Smooth muscle cell (in vitro differentiated cells): ENCODE measurements at regions not wholly inside any gene's neighbourhood (a gene's known extent, or its start where the extent isn't known, plus 50 kb on each side); places are given as distances from the start of the nearest gene placed in this dataset.
A peak's percentile ranks its signal among the peaks of the same experiment; 100 is the strongest.

ENCODE experiments used
- DNase-seq: peaks from one replicate; lab custom pipeline; 2025; ENCODE audit not compliant: unreplicated experiment; lab: John Stamatoyannopoulos, UW
- H2AFZ ChIP-seq: fragments of 200-600 bp; sonication (generic); 2 replicates; pipeline ENCODE4 v1.6.0; 2016; ENCODE audit warnings: antibody characterized with exemption, low read depth, mild to moderate bottlenecking
- H3F3A ChIP-seq: fragments of 200-600 bp; sonication (generic); 2 replicates; pipeline ENCODE4 v1.6.0; 2017; ENCODE audit warnings: antibody characterized with exemption, low read depth
- H3K27ac ChIP-seq: fragments of 200-600 bp; sonication (generic); 2 replicates; pipeline ENCODE4 v1.5.1; 2016; ENCODE audit warnings: low read depth, mild to moderate bottlenecking
- H3K27me3 ChIP-seq: fragments of 200-600 bp; sonication (generic); 2 replicates; pipeline ENCODE4 v1.6.1; 2016; ENCODE audit warnings: low read depth, mild to moderate bottlenecking
- H3K36me3 ChIP-seq: fragments of 200-600 bp; sonication (generic); 2 replicates; pipeline ENCODE4 v1.5.1; 2016; ENCODE audit warnings: low read depth
- H3K4me1 ChIP-seq: fragments of 200-600 bp; sonication (generic); 2 replicates; pipeline ENCODE4 v1.5.1; 2016; ENCODE audit warnings: low read depth
- H3K4me2 ChIP-seq: fragments of 200-600 bp; sonication (generic); 2 replicates; pipeline ENCODE4 v1.6.0; 2016; ENCODE audit warnings: mild to moderate bottlenecking
- H3K4me3 ChIP-seq: fragments of 200-600 bp; sonication (generic); 2 replicates; pipeline ENCODE4 v1.5.1; 2016; ENCODE audit warnings: mild to moderate bottlenecking
- H3K79me2 ChIP-seq: fragments of 200-600 bp; sonication (generic); 2 replicates; pipeline ENCODE4 v1.6.0; 2016; ENCODE audit warnings: low read depth, mild to moderate bottlenecking
- H3K9ac ChIP-seq: fragments of 200-600 bp; sonication (generic); 2 replicates; pipeline ENCODE4 v1.6.0; 2016; ENCODE audit warnings: low read depth
- H3K9me3 ChIP-seq: fragments of 200-600 bp; sonication (generic); replicated peaks from 2 replicates; pipeline ENCODE4 v1.5.1; 2016; ENCODE audit warnings: low read depth
- H4K20me1 ChIP-seq: fragments of 200-600 bp; sonication (generic); 2 replicates; pipeline ENCODE4 v1.6.0; 2016; ENCODE audit warnings: low read depth
- WGBS: methylation state at CpG from one replicate; pipeline ENCODE4 v1.1.7; 2016; ENCODE audit warnings: low lambda C conversion rate; 5-methylcytosine and 5-hydroxymethylcytosine counted together
- TF ChIP-seq, protein P1 (sequence below): fragments of 200-600 bp; sonication (generic); IDR thresholded peaks from 2 replicates; pipeline ENCODE4 v1.5.1; 2017; ENCODE audit warnings: borderline replicate concordance, mild to moderate bottlenecking, antibody characterized with exemption; ENCODE audit not compliant: insufficient read depth, poor library complexity, severe bottlenecking

DNA sequence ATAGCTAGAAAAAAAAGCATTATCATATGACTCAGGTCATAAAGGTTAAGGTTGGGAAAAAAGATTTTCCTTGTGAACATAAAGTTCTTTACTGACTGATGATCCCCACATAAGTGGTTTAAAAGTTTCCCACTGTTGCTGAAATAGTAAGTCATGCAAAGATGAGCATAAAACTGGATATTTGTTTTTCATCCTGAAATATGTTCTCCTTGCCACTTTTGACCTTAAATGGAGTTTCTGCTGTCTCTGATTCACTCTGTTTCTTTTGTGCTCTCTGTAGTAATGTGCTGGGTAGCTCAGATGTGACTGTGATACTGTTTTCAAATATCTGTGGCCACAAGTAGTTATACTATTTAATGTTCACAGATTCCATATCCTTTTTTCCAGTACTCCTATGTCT lies 162.5 kb upstream of the GAS1 start:
- no peaks in the 10 kb centered on the region for H3K79me2 ChIP-seq
- H3K4me3 ChIP-seq, result no peak overlapping the region
- no peaks in the 10 kb centered on the region for H3K27me3 ChIP-seq
- H3F3A ChIP-seq, result peaks cover 16% of the 10 kb centered on the region
- H3K9me3 ChIP-seq, result no peaks in the 10 kb centered on the region
- no peaks in the 10 kb centered on the region for H3K36me3 ChIP-seq
- peak overlapping the region; percentile 67 for H3K27ac ChIP-seq
- H3K4me1 ChIP-seq, result peaks cover 13% of the 10 kb centered on the region
- DNase-seq, result no peak
- H3K9ac ChIP-seq, result no peak overlapping the region
- H2AFZ ChIP-seq, result peak overlapping the region; percentile 32
- H4K20me1 ChIP-seq, result no peaks in the 10 kb centered on the region
- TF ChIP-seq, protein P1, sequence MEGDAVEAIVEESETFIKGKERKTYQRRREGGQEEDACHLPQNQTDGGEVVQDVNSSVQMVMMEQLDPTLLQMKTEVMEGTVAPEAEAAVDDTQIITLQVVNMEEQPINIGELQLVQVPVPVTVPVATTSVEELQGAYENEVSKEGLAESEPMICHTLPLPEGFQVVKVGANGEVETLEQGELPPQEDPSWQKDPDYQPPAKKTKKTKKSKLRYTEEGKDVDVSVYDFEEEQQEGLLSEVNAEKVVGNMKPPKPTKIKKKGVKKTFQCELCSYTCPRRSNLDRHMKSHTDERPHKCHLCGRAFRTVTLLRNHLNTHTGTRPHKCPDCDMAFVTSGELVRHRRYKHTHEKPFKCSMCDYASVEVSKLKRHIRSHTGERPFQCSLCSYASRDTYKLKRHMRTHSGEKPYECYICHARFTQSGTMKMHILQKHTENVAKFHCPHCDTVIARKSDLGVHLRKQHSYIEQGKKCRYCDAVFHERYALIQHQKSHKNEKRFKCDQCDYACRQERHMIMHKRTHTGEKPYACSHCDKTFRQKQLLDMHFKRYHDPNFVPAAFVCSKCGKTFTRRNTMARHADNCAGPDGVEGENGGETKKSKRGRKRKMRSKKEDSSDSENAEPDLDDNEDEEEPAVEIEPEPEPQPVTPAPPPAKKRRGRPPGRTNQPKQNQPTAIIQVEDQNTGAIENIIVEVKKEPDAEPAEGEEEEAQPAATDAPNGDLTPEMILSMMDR, result no peak
- H3K4me2 ChIP-seq, result peak overlapping the region; percentile 70

DNA sequence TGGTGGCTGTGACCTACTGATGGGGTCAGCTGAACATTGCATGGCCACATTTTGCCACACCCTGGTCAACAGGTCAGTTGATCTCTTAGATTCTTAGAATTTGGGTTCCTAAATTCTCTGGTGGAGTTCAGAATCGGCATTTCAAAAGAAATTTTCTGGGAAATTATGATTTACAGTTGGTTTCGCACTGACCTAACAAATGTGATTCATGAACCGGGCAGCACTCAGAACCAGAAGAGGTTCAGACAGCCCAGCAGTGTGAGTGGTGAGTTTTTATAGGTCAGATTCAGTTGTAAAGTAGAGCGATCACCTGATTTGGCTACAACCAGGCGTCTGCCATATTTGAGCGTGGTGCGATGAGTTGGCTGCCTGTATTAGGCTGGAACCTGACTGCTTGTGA lies 163.7 kb upstream of the GAS1 start:
- Histone ChIP-seq H3K79me2 (no peaks in the 10 kb centered on the region), H2AFZ (no peak overlapping the region), H3K9ac (no peak overlapping the region), H4K20me1 (no peaks in the 10 kb centered on the region), H3K4me3 (no peak overlapping the region), H3K4me1 (peaks cover 13% of the 10 kb centered on the region), H3K36me3 (no peaks in the 10 kb centered on the region), H3K4me2 (no peak overlapping the region), H3K9me3 (no peaks in the 10 kb centered on the region), H3K27ac (peak overlapping the region; percentile 67), H3K27me3 (no peaks in the 10 kb centered on the region), H3F3A (peaks cover 16% of the 10 kb centered on the region)
- 98% methylated on average over 7 of the region's 7 CpGs for WGBS
- DNase-seq, result no peak
- TF ChIP-seq, protein P1, result no peak

DNA sequence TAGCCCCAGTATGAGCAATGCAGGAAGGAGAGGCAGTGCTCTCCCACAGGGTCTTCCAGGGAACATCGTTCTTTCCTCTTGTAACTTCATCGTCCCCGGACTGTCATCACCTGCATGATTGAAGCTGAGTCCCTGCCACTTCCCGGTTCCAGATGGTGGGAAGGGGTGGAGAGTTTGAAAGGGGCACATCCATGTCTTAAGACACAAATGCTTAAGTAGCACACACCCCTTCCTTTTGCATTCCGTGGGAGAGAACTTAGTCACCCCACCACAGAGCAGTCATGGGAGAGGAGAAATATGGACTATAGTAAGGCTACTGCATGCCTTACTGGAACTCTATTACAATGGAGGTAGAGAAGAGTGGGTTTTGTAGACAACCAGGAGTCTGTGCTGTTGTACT lies 165.3 kb upstream of the GAS1 start:
- no peak overlapping the region for H2AFZ ChIP-seq

DNA sequence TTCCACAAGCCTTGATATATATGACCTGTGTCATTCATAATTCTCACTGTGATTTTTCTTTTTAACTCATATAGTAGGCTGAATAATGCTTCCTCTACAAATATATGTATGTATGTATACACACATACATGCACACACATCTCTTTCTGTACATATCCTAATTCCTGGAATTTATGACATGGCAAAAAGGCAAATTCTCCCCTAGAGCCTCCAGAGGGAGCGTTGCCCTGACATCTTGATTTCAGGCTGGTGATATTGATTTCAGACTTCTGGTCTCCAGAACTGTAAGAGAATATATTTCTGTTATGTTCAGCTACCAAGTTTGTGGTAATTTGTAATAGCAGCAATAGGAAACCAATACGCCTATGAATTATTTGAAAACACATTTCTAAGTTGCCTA lies 166.6 kb upstream of the GAS1 start:
- 90% methylated on average over 2 of the region's 2 CpGs for WGBS
- H3K36me3 ChIP-seq, result no peaks in the 10 kb centered on the region
- peaks cover 16% of the 10 kb centered on the region for H3F3A ChIP-seq
- H2AFZ ChIP-seq, result no peak overlapping the region
- H3K4me2 ChIP-seq, result no peak overlapping the region
- H4K20me1 ChIP-seq, result no peaks in the 10 kb centered on the region
- H3K9ac ChIP-seq, result no peak overlapping the region
- DNase-seq, result no peak
- H3K27me3 ChIP-seq, result no peaks in the 10 kb centered on the region
- peaks cover 8% of the 10 kb centered on the region for H3K4me1 ChIP-seq
- H3K9me3 ChIP-seq, result no peaks in the 10 kb centered on the region
- H3K4me3 ChIP-seq, result no peak overlapping the region
- TF ChIP-seq, protein P1, result no peak
- H3K27ac ChIP-seq, result no peak overlapping the region
- H3K79me2 ChIP-seq, result no peaks in the 10 kb centered on the region

More for the DNA sequence above, 165.3 kb upstream of the GAS1 start:
- Histone ChIP-seq H3K27me3 (no peaks in the 10 kb centered on the region), H3K4me2 (no peak overlapping the region), H4K20me1 (no peaks in the 10 kb centered on the region), H3K4me3 (no peak overlapping the region), H3K27ac (no peak overlapping the region), H3K79me2 (no peaks in the 10 kb centered on the region), H3F3A (peaks cover 16% of the 10 kb centered on the region), H3K9ac (no peak overlapping the region), H3K36me3 (no peaks in the 10 kb centered on the region), H3K4me1 (peaks cover 8% of the 10 kb centered on the region), H3K9me3 (no peaks in the 10 kb centered on the region)
- WGBS, result 82% methylated on average over 5 of the region's 5 CpGs
- no peak for DNase-seq
- TF ChIP-seq, protein P1, result no peak
